ENCODE measurements at regions not wholly inside any gene's neighbourhood (a gene's known extent, or its start where the extent isn't known, plus 50 kb on each side); places are given as distances from the start of the nearest gene placed in this dataset.
A peak's percentile ranks its signal among the peaks of the same experiment; 100 is the strongest.

- Histone ChIP-seq H3K79me2 (replicated peaks; ENCODE audit: insufficient read depth) (no peaks in the 10 kb centered on the region), H3K27me3 (ENCODE audit: insufficient read depth) (no peaks in the 10 kb centered on the region), H3K27ac (ENCODE audit: low read depth) (no peak overlapping the region), H3K9me2 (ENCODE audit: insufficient read depth) (no peaks in the 10 kb centered on the region), H3F3A (replicated peaks; ENCODE audit: low read depth) (no peaks in the 10 kb centered on the region), H3K36me3 (ENCODE audit: insufficient read depth) (no peaks in the 10 kb centered on the region), H3K4me1 (ENCODE audit: insufficient read depth) (no peaks in the 10 kb centered on the region; the same call in 1 of the 2 replicates), H2AFZ (no peak overlapping the region), H4K20me1 (replicated peaks; ENCODE audit: insufficient read depth) (no peaks in the 10 kb centered on the region), H3K4me2 (no peak overlapping the region), H3K4me3 (no peak overlapping the region)
- H3K36me3 Mint-ChIP-seq (ENCODE audit: low read depth) = no peaks in the 10 kb centered on the region
- H3K4me1 Mint-ChIP-seq = peaks cover 10% of the 10 kb centered on the region
- no peak overlapping the region for H3K4me3 Mint-ChIP-seq
- no peaks in the 10 kb centered on the region for H3K9me3 Mint-ChIP-seq
- no peak overlapping the region for H3K27ac Mint-ChIP-seq
- DNase-seq (ENCODE audit: low spot score) (peak; percentile 44), ATAC-seq (no peak)
- TF ChIP-seq JUNB (IDR thresholded peaks at IDR 0.05; ENCODE audit: unreplicated experiment) (no peak), CREB1 (CRISPR knock-in tag; IDR thresholded peaks at IDR 0.05; ENCODE audit: low read depth) (no peak)
- H3K27me3 Mint-ChIP-seq (ENCODE audit: insufficient read depth, low read depth, poor library complexity) = peaks cover 5% of the 10 kb centered on the region
These were observed 87.2 kb upstream of the SLC4A7 start for GRCh38 chr3:27571345-27571744.

DNA sequence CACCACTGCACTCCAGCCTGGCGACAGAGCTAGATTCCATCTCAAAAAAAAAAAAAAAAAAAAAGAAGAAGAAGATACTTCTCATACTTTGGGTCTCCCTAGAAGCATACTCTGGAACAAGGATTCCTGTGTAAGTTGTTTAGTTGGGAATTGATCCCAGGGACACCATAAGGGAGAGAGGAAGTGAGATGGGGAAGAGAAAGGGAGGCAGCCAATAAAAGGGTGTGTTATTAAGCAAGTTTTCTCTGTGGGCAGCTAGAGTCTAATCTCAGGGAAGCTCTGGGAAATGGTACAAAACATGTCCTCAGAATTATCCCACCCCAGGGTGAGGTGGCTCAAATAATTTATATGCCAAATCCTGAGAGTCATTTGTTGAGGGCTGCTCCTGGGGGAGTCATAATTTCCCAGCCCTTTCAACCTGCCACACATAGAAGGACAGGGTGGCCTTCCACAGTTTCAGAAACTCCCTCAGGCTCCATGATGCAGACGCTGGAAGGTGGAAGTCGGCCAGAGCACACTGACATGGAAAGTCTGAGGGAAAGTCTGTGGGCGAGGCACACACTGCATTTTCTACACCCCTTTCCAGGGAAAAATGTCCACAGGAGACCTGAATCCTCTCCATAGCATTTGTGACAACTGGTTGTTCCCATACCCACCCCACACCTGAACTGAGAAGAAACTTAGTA lies 86.4 kb upstream of the SLC4A7 start:
- H3K36me3 Mint-ChIP-seq (ENCODE audit: low read depth) = no peaks in the 10 kb centered on the region
- no peak for TF ChIP-seq POLR2AphosphoS5 (IDR thresholded peaks at IDR 0.05; ENCODE audit: low read depth)
- TF ChIP-seq REST (IDR thresholded peaks at IDR 0.05; ENCODE audit: unreplicated experiment) = no peak
- no peak for TF ChIP-seq JUNB (IDR thresholded peaks at IDR 0.05; ENCODE audit: unreplicated experiment)
- no peak for TF ChIP-seq ZNF114 (CRISPR knock-in tag; IDR thresholded peaks at IDR 0.05)
- TF ChIP-seq ZNF331 (CRISPR knock-in tag; IDR thresholded peaks at IDR 0.05; ENCODE audit: low read depth) = no peak
- TF ChIP-seq, protein P1, sequence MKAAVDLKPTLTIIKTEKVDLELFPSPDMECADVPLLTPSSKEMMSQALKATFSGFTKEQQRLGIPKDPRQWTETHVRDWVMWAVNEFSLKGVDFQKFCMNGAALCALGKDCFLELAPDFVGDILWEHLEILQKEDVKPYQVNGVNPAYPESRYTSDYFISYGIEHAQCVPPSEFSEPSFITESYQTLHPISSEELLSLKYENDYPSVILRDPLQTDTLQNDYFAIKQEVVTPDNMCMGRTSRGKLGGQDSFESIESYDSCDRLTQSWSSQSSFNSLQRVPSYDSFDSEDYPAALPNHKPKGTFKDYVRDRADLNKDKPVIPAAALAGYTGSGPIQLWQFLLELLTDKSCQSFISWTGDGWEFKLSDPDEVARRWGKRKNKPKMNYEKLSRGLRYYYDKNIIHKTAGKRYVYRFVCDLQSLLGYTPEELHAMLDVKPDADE (IDR thresholded peaks at IDR 0.05) = no peak
- H3K4me3 Mint-ChIP-seq = no peak overlapping the region

More for the DNA sequence above, 86.4 kb upstream of the SLC4A7 start:
- Histone ChIP-seq H3K4me1 (ENCODE audit: insufficient read depth) (no peaks in the 10 kb centered on the region; the same call in 1 of the 2 replicates), H3K27me3 (ENCODE audit: insufficient read depth) (no peaks in the 10 kb centered on the region), H3K79me2 (replicated peaks; ENCODE audit: insufficient read depth) (no peaks in the 10 kb centered on the region), H3F3A (replicated peaks; ENCODE audit: low read depth) (no peaks in the 10 kb centered on the region), H3K36me3 (ENCODE audit: insufficient read depth) (no peaks in the 10 kb centered on the region), H2AFZ (no peak overlapping the region), H3K4me2 (no peak overlapping the region), H3K9me2 (ENCODE audit: insufficient read depth) (no peaks in the 10 kb centered on the region), H4K20me1 (replicated peaks; ENCODE audit: insufficient read depth) (no peaks in the 10 kb centered on the region), H3K27ac (ENCODE audit: low read depth) (no peak overlapping the region), H3K4me3 (no peak overlapping the region)
- Mint-ChIP-seq H3K4me1 (peaks cover 11% of the 10 kb centered on the region), H3K27me3 (ENCODE audit: insufficient read depth, low read depth, poor library complexity) (peaks cover 5% of the 10 kb centered on the region), H3K27ac (no peak overlapping the region), H3K9me3 (no peaks in the 10 kb centered on the region)
- ATAC-seq (no peak), DNase-seq (ENCODE audit: low spot score) (no peak)

All from GM23338 (cell line).